GM12878 (cell line): ENCODE measurements at regions not wholly inside any gene's neighbourhood (a gene's known extent, or its start where the extent isn't known, plus 50 kb on each side); places are given as distances from the start of the nearest gene placed in this dataset.

Experiments
- ATAC-seq: fragments of 200-7000 bp; cut with Tn5 transposase; 3 replicates; pipeline ENCODE4 v1.9.1; 2020; ENCODE audit warnings: mild to moderate bottlenecking, moderate library complexity
- BruUV-seq: library from RNA; stranded (reverse); fragments of 400-500 nt; replicated peaks from 2 replicates; lab custom pipeline; 2021; lab: Mats Ljungman, UMichigan
- CTCF ChIA-PET: fragments of 300-600 bp; sonication (Branson Sonifier 250); formaldehyde crosslinking; extraction: SDS; loops from one replicate; lab custom pipeline; 2021; ENCODE audit warnings: inconsistent platforms; lab: Yijun Ruan, JAX
- POLR2A ChIA-PET: fragments of 350-600 bp; formaldehyde crosslinking; extraction: SDS; loops from one replicate; lab custom pipeline; 2021; ENCODE audit warnings: inconsistent platforms; lab: Charles Lee
- RAD21 ChIA-PET: fragments of 300-600 bp; sonication (Branson Sonifier 250); formaldehyde crosslinking; loops from one replicate; lab custom pipeline; 2023; ENCODE audit warnings: antibody characterized with exemption; ENCODE audit not compliant: unreplicated experiment; lab: Charles Lee
- SMC1A ChIA-PET: fragments of 300-600 bp; sonication (Branson Sonifier 250); formaldehyde crosslinking; loops from one replicate; lab custom pipeline; 2023; ENCODE audit not compliant: unreplicated experiment, uncharacterized antibody; lab: Charles Lee
- DNase-seq: peaks from one replicate; pipeline ENCODE4 v3.0.0-alpha.2; 2011; ENCODE audit warnings: low read depth, low spot score
- FAIRE-seq: peaks from 3 replicates; lab custom pipeline; 2011; peaks lifted over from hg19 to GRCh38; lab: Jason Lieb, UNC
- H2AFZ ChIP-seq: 2 replicates; pipeline ENCODE4 v1.6.0; 2011; ENCODE audit warnings: low read depth, low read length, control low read depth; ENCODE audit not compliant: control insufficient read depth
- H3K27ac ChIP-seq: 2 replicates; pipeline ENCODE4 v1.5.1; 2011; ENCODE audit warnings: control low read depth; ENCODE audit not compliant: control insufficient read depth, insufficient read depth
- H3K27me3 ChIP-seq, 2 experiments: replicated peaks in 1 of 2; 2 replicates each; pipeline versions ENCODE4 v1.6.0 to v1.6.1; 2011; ENCODE audit warnings: low read length in 1 of 2; ENCODE audit not compliant: control insufficient read depth in 2 of 2, insufficient read depth in 2 of 2
- H3K36me3 ChIP-seq, 2 experiments: 2 replicates each; pipeline ENCODE4 v1.5.1; 2011; ENCODE audit warnings: low read length in 1 of 2; ENCODE audit not compliant: control insufficient read depth in 2 of 2, insufficient read depth in 2 of 2
- H3K4me1 ChIP-seq: 2 replicates; pipeline ENCODE4 v1.6.1; 2011; ENCODE audit warnings: mild to moderate bottlenecking, low read length, moderate library complexity, mixed read lengths; ENCODE audit not compliant: control insufficient read depth, insufficient read depth
- H3K4me2 ChIP-seq: 2 replicates; pipeline ENCODE4 v1.6.0; 2011; ENCODE audit warnings: control low read depth; ENCODE audit not compliant: control insufficient read depth, insufficient read depth
- H3K4me3 ChIP-seq: fragments of 200-600 bp; sonication (generic); 2 replicates; pipeline ENCODE4 v1.5.1; 2016
- H3K79me2 ChIP-seq: 2 replicates; pipeline ENCODE4 v1.6.0; 2011; ENCODE audit warnings: low read length; ENCODE audit not compliant: control insufficient read depth, insufficient read depth
- H3K9ac ChIP-seq: 2 replicates; pipeline ENCODE4 v1.8.0; 2011; ENCODE audit warnings: low read length, control low read depth, mixed read lengths; ENCODE audit not compliant: control insufficient read depth, insufficient read depth
- H3K9me3 ChIP-seq: replicated peaks from 3 replicates; pipeline ENCODE4 v1.5.1; 2011; ENCODE audit warnings: mild to moderate bottlenecking, low read length; ENCODE audit not compliant: control insufficient read depth, insufficient read depth
- H4K20me1 ChIP-seq: 2 replicates; pipeline ENCODE4 v1.6.0; 2011; ENCODE audit not compliant: control insufficient read depth, insufficient read depth
- EED ChIP-seq: sonication (generic); IDR thresholded peaks from 2 replicates; pipeline ENCODE4 v1.6.1; 2016; ENCODE audit warnings: antibody characterized with exemption, low read depth
- ELK1 ChIP-seq: IDR thresholded peaks from 2 replicates; pipeline ENCODE4 v1.6.1; 2012; ENCODE audit warnings: low read depth, low read length, improper control_type of control experiment
- EZH2 ChIP-seq: IDR thresholded peaks from 2 replicates; pipeline ENCODE4 v1.6.1; 2012; ENCODE audit warnings: low read depth, mild to moderate bottlenecking, control low read depth, inconsistent platforms, low read length, borderline replicate concordance; ENCODE audit not compliant: control insufficient read depth
- HDGF ChIP-seq: fragments of 450-650 bp; IDR thresholded peaks from 2 replicates; pipeline ENCODE4 v1.6.1; 2016; ENCODE audit warnings: antibody characterized with exemption
- IKZF1 ChIP-seq: fragments of 450-650 bp; conservative IDR thresholded peaks from 2 replicates; pipeline ENCODE4 v1.6.1; 2017; ENCODE audit warnings: antibody characterized with exemption, mild to moderate bottlenecking
- IRF5 ChIP-seq: fragments of 450-650 bp; IDR thresholded peaks from 2 replicates; pipeline ENCODE4 v1.6.1; 2017; ENCODE audit warnings: borderline replicate concordance
- JUND ChIP-seq: IDR thresholded peaks from 2 replicates; pipeline ENCODE4 v1.6.1; 2012; ENCODE audit warnings: low read depth, mild to moderate bottlenecking, low read length, improper control_type of control experiment, moderate library complexity
- MEF2A ChIP-seq: IDR thresholded peaks from 2 replicates; pipeline ENCODE4 v1.6.1; 2011; ENCODE audit warnings: low read depth, mild to moderate bottlenecking, low read length, moderate library complexity; ENCODE audit not compliant: insufficient read depth
- WGBS: methylation state at CpG from one replicate; pipeline ENCODE4 v1.1.6; 2016; ENCODE audit warnings: low lambda C conversion rate; ENCODE audit not compliant: insufficient replicate concordance, insufficient coverage; ENCODE audit errors: missing lambda C conversion rate; 5-methylcytosine and 5-hydroxymethylcytosine counted together
- in situ Hi-C: fragments of 300-500 bp; cut with MboI; formaldehyde crosslinking; loops from 9 replicates; pipeline ENCODE4 v1.14.3; 2018; ENCODE audit warnings: mixed read lengths
- intact Hi-C: fragments of 100-400 bp; cut with micrococcal nuclease; formaldehyde crosslinking; loops from one replicate; pipeline ENCODE4 v1.14.2; 2022; ENCODE audit not compliant: unreplicated experiment

GRCh38 chr4:123676890-123677229 is 280.3 kb downstream of the SPRY1 start:
- Histone ChIP-seq H3K27me3 (0 out of 4 replicates have a peak, but pooled peaks cover 0 to 5% of the 10 kb centered on the region in 2 experiments), H3K36me3 (no peaks in the 10 kb centered on the region), H3K27ac (no peak overlapping the region), H3K9me3 (no peaks in the 10 kb centered on the region; the same call in 2 of the 3 replicates), H3K4me1 (no peaks in the 10 kb centered on the region), H3K79me2 (no peaks in the 10 kb centered on the region), H3K4me2 (no peak overlapping the region), H3K4me3 (no peak overlapping the region), H3K9ac (no peak overlapping the region), H4K20me1 (no peaks in the 10 kb centered on the region), H2AFZ (no peak overlapping the region)
- FAIRE-seq = no peak
- ChIA-PET CTCF (no interaction called here), POLR2A (no interaction called here), SMC1A (interaction anchor here (1.2 to 2.0 kb wide), 2 partner anchors 11 to 27 kb away, joined by 3 to 5 read pairs; no protein-coding TSS in a partner anchor), RAD21 (no interaction called here)
- intact Hi-C loops (no loop called here), in situ Hi-C loops (no loop called here)
- no peak for DNase-seq
- BruUV-seq = no TSS peak
- ATAC-seq = no peak
- TF ChIP-seq MEF2A (no peak), JUND (no peak), HDGF (no peak), IRF5 (no peak), EZH2 (no peak), IKZF1 (no peak), EED (no peak), ELK1 (no peak)
- WGBS = 20% methylated on average over 7 of the region's 7 CpGs
